Suppressor macrophage treated with lipopolysaccharide for 4 hours (primary cell): ENCODE measurements at regions not wholly inside any gene's neighbourhood (a gene's known extent, or its start where the extent isn't known, plus 50 kb on each side); places are given as distances from the start of the nearest gene placed in this dataset.

Source experiments
- DNase-seq: peaks from one replicate; pipeline ENCODE4 v3.0.0-alpha.2; 2020

DNA sequence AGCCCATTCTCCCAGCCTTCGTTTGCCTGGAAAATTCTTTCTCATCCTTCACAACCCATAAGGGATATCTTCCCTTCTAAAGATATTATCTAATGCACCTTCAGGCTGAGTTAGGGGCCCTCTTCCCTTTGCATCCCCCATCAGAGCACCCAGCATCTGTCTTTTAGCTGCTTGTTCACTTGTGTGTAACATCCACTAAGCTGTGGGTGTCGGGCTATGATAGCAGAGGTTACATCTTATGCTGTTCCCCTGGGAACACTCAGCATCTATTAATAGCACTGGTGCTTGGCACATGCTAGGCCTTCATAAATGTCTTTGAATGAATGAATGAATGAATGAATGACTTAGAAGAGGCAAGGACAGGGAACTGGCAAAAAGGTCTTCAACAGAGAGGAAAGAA, 131.8 kb downstream of the NUAK1 start:
- no peak for DNase-seq

DNA sequence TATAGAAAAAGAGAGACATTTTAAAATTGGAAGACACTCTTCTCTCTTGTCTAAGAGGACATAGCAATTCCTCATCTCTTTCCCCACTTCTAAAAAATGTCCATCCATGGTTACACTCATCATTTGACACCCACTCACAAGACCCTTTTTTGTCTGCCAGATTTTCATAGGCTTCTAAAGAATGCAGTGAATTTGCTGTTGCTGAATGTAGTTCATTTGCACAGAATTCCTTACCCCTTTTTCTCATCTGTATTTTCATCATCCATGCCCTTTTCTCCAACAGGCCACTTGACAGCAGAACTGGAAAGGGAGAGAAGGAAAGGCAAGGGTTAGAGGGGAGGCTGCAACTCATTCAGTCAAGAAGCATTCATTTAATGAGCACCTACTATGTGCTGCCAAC, 128.0 kb downstream of the NUAK1 start:
- no peak for DNase-seq
